ENCODE measurements at regions not wholly inside any gene's neighbourhood (a gene's known extent, or its start where the extent isn't known, plus 50 kb on each side); places are given as distances from the start of the nearest gene placed in this dataset.

- Histone ChIP-seq H3K36me3 (ENCODE audit: control insufficient read depth in 2 of 2, insufficient read depth in 2 of 2, low read length in 1 of 2) (no peaks in the 10 kb centered on the region), H3K9me3 (replicated peaks; ENCODE audit: control insufficient read depth, insufficient read depth, low read length) (no peaks in the 10 kb centered on the region; the same call in 2 of the 3 replicates), H3K4me1 (ENCODE audit: control insufficient read depth, insufficient read depth, low read length) (no peaks in the 10 kb centered on the region), H4K20me1 (ENCODE audit: control insufficient read depth, insufficient read depth) (no peaks in the 10 kb centered on the region), H3K4me2 (ENCODE audit: control insufficient read depth, insufficient read depth) (no peak overlapping the region), H3K27me3 (replicated peaks in 1 of 2; ENCODE audit: control insufficient read depth in 2 of 2, insufficient read depth in 2 of 2, low read length in 1 of 2) (no peaks in the 10 kb centered on the region), H3K9ac (ENCODE audit: control insufficient read depth, insufficient read depth, low read length) (no peak overlapping the region), H2AFZ (ENCODE audit: control insufficient read depth, low read depth, low read length) (no peak overlapping the region), H3K79me2 (ENCODE audit: control insufficient read depth, insufficient read depth, low read length) (no peaks in the 10 kb centered on the region), H3K27ac (ENCODE audit: control insufficient read depth, insufficient read depth) (no peak overlapping the region), H3K4me3 (no peak overlapping the region)
- WGBS (ENCODE audit: insufficient coverage, insufficient replicate concordance, low lambda C conversion rate, missing lambda C conversion rate) = 21% methylated on average over 1 of the region's 1 CpG
- TF ChIP-seq KDM1A (IDR thresholded peaks at IDR 0.05; ENCODE audit: borderline replicate concordance) (no peak), BCL11A (IDR thresholded peaks at IDR 0.05; ENCODE audit: low read depth, low read length) (no peak), POU2F2 (IDR thresholded peaks at IDR 0.05; ENCODE audit: borderline replicate concordance, low read depth, low read length) (no peak), SPI1 (IDR thresholded peaks at IDR 0.05; ENCODE audit: borderline replicate concordance, insufficient read depth, low read depth, low read length) (no peak), ETV6 (conservative IDR thresholded peaks at IDR 0.05 in 1 of 2, IDR thresholded peaks at IDR 0.05 in 1 of 2; ENCODE audit: borderline replicate concordance in 1 of 2, low read depth in 1 of 2) (no peak), JUND (IDR thresholded peaks at IDR 0.05; ENCODE audit: low read depth, low read length) (no peak), IKZF2 (IDR thresholded peaks at IDR 0.05) (no peak), MYB (IDR thresholded peaks at IDR 0.05; ENCODE audit: borderline replicate concordance, low read depth, low read length) (no peak), YY1 (IDR thresholded peaks at IDR 0.05; ENCODE audit: low read depth, low read length) (no peak)
- CTCF ChIA-PET = no interaction called here
- RAD21 ChIA-PET (ENCODE audit: unreplicated experiment) = no interaction called here
- no TSS peak for BruUV-seq (replicated peaks)
- POLR2A ChIA-PET = no interaction called here
- intact Hi-C loops (cut with micrococcal nuclease; ENCODE audit: unreplicated experiment) = no loop called here
- FAIRE-seq (no peak), ATAC-seq (no peak), DNase-seq (ENCODE audit: low read depth, low spot score) (no peak)
- SMC1A ChIA-PET (ENCODE audit: uncharacterized antibody, unreplicated experiment) = no interaction called here
- in situ Hi-C loops (cut with MboI) = no loop called here
Measured at GRCh38 chr1:29532751-29533150, 296.4 kb downstream of the PTPRU start.

DNA sequence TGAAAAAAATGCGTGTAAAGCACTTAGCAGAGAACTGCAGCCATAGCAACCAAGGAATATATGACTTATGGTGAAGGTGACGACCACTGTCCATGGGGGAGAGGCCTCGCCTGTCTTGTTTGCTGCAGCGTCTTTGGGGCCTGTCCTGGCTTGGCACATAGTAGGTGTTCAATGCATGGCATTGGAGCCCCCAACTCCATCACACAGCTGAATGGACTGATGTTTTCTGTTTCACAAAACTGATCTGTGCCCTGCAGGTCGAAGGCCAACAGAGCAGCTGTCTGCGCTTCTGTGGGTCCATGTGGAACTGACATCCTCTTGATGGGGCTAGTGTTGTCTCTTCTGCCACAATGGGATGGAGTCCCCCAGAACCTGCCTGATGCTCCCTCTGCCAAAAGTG is 296.0 kb downstream of the PTPRU start:
- DNase-seq (ENCODE audit: low read depth, low spot score) (no peak), ATAC-seq (no peak), FAIRE-seq (no peak)
- Histone ChIP-seq H4K20me1 (ENCODE audit: control insufficient read depth, insufficient read depth) (no peaks in the 10 kb centered on the region), H3K36me3 (ENCODE audit: control insufficient read depth in 2 of 2, insufficient read depth in 2 of 2, low read length in 1 of 2) (no peaks in the 10 kb centered on the region), H3K27me3 (replicated peaks in 1 of 2; ENCODE audit: control insufficient read depth in 2 of 2, insufficient read depth in 2 of 2, low read length in 1 of 2) (no peaks in the 10 kb centered on the region), H3K9me3 (replicated peaks; ENCODE audit: control insufficient read depth, insufficient read depth, low read length) (no peaks in the 10 kb centered on the region; the same call in 2 of the 3 replicates), H3K4me3 (no peak overlapping the region), H3K79me2 (ENCODE audit: control insufficient read depth, insufficient read depth, low read length) (no peaks in the 10 kb centered on the region), H3K27ac (ENCODE audit: control insufficient read depth, insufficient read depth) (no peak overlapping the region), H3K4me2 (ENCODE audit: control insufficient read depth, insufficient read depth) (no peak overlapping the region), H2AFZ (ENCODE audit: control insufficient read depth, low read depth, low read length) (no peak overlapping the region), H3K9ac (ENCODE audit: control insufficient read depth, insufficient read depth, low read length) (no peak overlapping the region), H3K4me1 (ENCODE audit: control insufficient read depth, insufficient read depth, low read length) (no peaks in the 10 kb centered on the region)
- in situ Hi-C loops (cut with MboI) = no loop called here
- WGBS (ENCODE audit: insufficient coverage, insufficient replicate concordance, low lambda C conversion rate, missing lambda C conversion rate) = 11% methylated on average over 6 of the region's 6 CpGs
- BruUV-seq (replicated peaks) = no TSS peak
- RAD21 ChIA-PET (ENCODE audit: unreplicated experiment) = no interaction called here
- SMC1A ChIA-PET (ENCODE audit: uncharacterized antibody, unreplicated experiment) = no interaction called here
- POLR2A ChIA-PET = no interaction called here
- CTCF ChIA-PET = no interaction called here
- intact Hi-C loops (cut with micrococcal nuclease; ENCODE audit: unreplicated experiment) = no loop called here
- no peak for TF ChIP-seq FOXK2 (IDR thresholded peaks at IDR 0.05)
- TF ChIP-seq PKNOX1 (IDR thresholded peaks at IDR 0.05) = no peak
- no peak for TF ChIP-seq IRF3 (IDR thresholded peaks at IDR 0.05)
- TF ChIP-seq LARP7 (IDR thresholded peaks at IDR 0.05) = no peak
- no peak for TF ChIP-seq MYB (IDR thresholded peaks at IDR 0.05; ENCODE audit: borderline replicate concordance, low read depth, low read length)
- TF ChIP-seq, protein P1, sequence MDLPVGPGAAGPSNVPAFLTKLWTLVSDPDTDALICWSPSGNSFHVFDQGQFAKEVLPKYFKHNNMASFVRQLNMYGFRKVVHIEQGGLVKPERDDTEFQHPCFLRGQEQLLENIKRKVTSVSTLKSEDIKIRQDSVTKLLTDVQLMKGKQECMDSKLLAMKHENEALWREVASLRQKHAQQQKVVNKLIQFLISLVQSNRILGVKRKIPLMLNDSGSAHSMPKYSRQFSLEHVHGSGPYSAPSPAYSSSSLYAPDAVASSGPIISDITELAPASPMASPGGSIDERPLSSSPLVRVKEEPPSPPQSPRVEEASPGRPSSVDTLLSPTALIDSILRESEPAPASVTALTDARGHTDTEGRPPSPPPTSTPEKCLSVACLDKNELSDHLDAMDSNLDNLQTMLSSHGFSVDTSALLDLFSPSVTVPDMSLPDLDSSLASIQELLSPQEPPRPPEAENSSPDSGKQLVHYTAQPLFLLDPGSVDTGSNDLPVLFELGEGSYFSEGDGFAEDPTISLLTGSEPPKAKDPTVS (IDR thresholded peaks at IDR 0.05; ENCODE audit: low read depth, low read length) = no peak
